ENCODE measurements at regions not wholly inside any gene's neighbourhood (a gene's known extent, or its start where the extent isn't known, plus 50 kb on each side); places are given as distances from the start of the nearest gene placed in this dataset.

DNA sequence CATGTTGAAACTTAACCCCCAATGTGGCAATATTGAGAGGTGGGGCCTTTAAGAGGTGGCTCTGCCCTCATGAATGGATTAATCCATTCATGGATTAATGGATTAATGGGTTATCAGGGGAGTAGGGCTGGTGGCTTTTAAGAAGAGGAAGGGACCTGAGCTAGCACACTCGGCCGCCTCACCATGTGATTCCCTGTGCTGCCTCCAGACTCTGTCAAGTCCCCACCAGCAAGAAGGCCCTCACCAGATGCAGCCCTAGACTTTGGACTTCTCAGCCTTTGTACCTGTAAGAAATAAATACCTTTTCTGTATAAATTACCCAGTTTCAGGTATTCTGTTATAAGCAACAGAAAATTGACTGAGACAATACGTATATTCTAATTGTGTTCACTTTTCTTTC is 272.2 kb upstream of the DMRT1 start:
- Histone ChIP-seq H3K79me2 (ENCODE audit: insufficient read depth) (no peaks in the 10 kb centered on the region), H3K4me2 (no peak overlapping the region), H3K4me1 (ENCODE audit: control insufficient read depth in 1 of 2, insufficient read depth in 2 of 2, low read depth in 1 of 2, low read length in 1 of 2) (no peaks in the 10 kb centered on the region), H3K9me3 (no peaks in the 10 kb centered on the region), H3K9me2 (no peaks in the 10 kb centered on the region), H3F3A (replicated peaks; ENCODE audit: insufficient read depth) (no peaks in the 10 kb centered on the region), H3K27me3 (ENCODE audit: insufficient read depth) (peaks cover 28% of the 10 kb centered on the region; the same call in 1 of the 2 replicates), H3K4me3 (ENCODE audit: low read depth in 2 of 2, low read length in 1 of 2) (no peak overlapping the region), H4K20me1 (ENCODE audit: insufficient read depth) (no peaks in the 10 kb centered on the region), H3K36me3 (replicated peaks in 1 of 2; ENCODE audit: control insufficient read depth in 1 of 2, insufficient read depth in 2 of 2, low read length in 1 of 2) (no peaks in the 10 kb centered on the region), H2AFZ (ENCODE audit: low read depth) (no peak overlapping the region), H3K27ac (ENCODE audit: low read depth in 2 of 2, low read length in 1 of 2) (no peak overlapping the region), H3K9ac (no peak overlapping the region)
- CTCF ChIA-PET: no interaction called here
- WGBS (ENCODE audit: low lambda C conversion rate): 19% methylated on average over 3 of the region's 3 CpGs
- no peak for DNase-seq
- POLR2A ChIA-PET: no interaction called here
- TF ChIP-seq CHD2 (IDR thresholded peaks at IDR 0.05; ENCODE audit: low read length, partially characterized antibody) (no peak), RAD21 (IDR thresholded peaks at IDR 0.05; ENCODE audit: low read length) (no peak), FOXJ3 (CRISPR knock-in tag; IDR thresholded peaks at IDR 0.05) (no peak), NFIC (IDR thresholded peaks at IDR 0.05; ENCODE audit: borderline replicate concordance) (no peak), JUND (IDR thresholded peaks at IDR 0.05) (no peak), POLR2AphosphoS5 (IDR thresholded peaks at IDR 0.05; ENCODE audit: low read depth, low read length) (no peak), GATA2 (CRISPR knock-in tag; IDR thresholded peaks at IDR 0.05) (no peak), TAF1 (IDR thresholded peaks at IDR 0.05; ENCODE audit: borderline replicate concordance, low read depth, low read length) (no peak), SMC3 (IDR thresholded peaks at IDR 0.05; ENCODE audit: low read depth, low read length) (no peak)
- TF ChIP-seq, protein P1, sequence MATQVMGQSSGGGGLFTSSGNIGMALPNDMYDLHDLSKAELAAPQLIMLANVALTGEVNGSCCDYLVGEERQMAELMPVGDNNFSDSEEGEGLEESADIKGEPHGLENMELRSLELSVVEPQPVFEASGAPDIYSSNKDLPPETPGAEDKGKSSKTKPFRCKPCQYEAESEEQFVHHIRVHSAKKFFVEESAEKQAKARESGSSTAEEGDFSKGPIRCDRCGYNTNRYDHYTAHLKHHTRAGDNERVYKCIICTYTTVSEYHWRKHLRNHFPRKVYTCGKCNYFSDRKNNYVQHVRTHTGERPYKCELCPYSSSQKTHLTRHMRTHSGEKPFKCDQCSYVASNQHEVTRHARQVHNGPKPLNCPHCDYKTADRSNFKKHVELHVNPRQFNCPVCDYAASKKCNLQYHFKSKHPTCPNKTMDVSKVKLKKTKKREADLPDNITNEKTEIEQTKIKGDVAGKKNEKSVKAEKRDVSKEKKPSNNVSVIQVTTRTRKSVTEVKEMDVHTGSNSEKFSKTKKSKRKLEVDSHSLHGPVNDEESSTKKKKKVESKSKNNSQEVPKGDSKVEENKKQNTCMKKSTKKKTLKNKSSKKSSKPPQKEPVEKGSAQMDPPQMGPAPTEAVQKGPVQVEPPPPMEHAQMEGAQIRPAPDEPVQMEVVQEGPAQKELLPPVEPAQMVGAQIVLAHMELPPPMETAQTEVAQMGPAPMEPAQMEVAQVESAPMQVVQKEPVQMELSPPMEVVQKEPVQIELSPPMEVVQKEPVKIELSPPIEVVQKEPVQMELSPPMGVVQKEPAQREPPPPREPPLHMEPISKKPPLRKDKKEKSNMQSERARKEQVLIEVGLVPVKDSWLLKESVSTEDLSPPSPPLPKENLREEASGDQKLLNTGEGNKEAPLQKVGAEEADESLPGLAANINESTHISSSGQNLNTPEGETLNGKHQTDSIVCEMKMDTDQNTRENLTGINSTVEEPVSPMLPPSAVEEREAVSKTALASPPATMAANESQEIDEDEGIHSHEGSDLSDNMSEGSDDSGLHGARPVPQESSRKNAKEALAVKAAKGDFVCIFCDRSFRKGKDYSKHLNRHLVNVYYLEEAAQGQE (IDR thresholded peaks at IDR 0.05; ENCODE audit: low read depth, low read length): no peak
- TF ChIP-seq, protein P2, sequence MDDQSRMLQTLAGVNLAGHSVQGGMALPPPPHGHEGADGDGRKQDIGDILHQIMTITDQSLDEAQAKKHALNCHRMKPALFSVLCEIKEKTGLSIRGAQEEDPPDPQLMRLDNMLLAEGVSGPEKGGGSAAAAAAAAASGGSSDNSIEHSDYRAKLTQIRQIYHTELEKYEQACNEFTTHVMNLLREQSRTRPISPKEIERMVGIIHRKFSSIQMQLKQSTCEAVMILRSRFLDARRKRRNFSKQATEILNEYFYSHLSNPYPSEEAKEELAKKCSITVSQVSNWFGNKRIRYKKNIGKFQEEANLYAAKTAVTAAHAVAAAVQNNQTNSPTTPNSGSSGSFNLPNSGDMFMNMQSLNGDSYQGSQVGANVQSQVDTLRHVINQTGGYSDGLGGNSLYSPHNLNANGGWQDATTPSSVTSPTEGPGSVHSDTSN (IDR thresholded peaks at IDR 0.05): no peak
- TF ChIP-seq, protein P3, sequence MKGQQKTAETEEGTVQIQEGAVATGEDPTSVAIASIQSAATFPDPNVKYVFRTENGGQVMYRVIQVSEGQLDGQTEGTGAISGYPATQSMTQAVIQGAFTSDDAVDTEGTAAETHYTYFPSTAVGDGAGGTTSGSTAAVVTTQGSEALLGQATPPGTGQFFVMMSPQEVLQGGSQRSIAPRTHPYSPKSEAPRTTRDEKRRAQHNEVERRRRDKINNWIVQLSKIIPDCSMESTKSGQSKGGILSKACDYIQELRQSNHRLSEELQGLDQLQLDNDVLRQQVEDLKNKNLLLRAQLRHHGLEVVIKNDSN (IDR thresholded peaks at IDR 0.05; ENCODE audit: borderline replicate concordance, low read depth): no peak

DNA sequence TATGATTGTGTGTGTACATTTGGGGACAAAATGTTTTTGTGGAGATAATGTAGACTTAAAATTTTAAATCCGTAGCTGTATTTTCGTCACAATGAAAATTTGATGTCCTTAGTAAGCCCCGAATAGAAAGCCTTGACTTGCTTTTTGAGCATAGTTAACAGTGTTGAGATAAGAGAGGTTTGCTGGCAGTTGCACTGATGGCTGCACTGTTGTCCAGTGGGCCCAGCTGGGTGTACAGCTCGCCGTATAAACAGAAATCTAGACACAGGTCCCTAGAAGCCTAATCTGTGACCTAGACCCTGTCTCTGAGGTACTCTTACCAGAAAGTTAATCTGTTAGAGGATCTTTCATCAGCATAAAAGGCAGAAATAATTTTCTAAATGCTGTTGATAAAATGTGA is 271.3 kb upstream of the DMRT1 start:
- H3K27ac ChIP-seq (ENCODE audit: low read depth in 2 of 2, low read length in 1 of 2): no peak overlapping the region
- H3K9me3 ChIP-seq: no peaks in the 10 kb centered on the region
- 1% methylated on average over 5 of the region's 5 CpGs for WGBS (ENCODE audit: low lambda C conversion rate)
- no peaks in the 10 kb centered on the region for H3K36me3 ChIP-seq (replicated peaks in 1 of 2; ENCODE audit: control insufficient read depth in 1 of 2, insufficient read depth in 2 of 2, low read length in 1 of 2)
- peaks cover 30% of the 10 kb centered on the region; the same call in 1 of the 2 replicates for H3K27me3 ChIP-seq (ENCODE audit: insufficient read depth)
- H3K4me2 ChIP-seq: no peak overlapping the region
- ChIA-PET CTCF (no interaction called here), POLR2A (no interaction called here)
- no peaks in the 10 kb centered on the region for H3K79me2 ChIP-seq (ENCODE audit: insufficient read depth)
- no peaks in the 10 kb centered on the region for H4K20me1 ChIP-seq (ENCODE audit: insufficient read depth)
- no peak for DNase-seq
- H2AFZ ChIP-seq (ENCODE audit: low read depth): 0 out of 2 replicates have a peak overlapping the region, but pooled peaks have one; percentile 5
- H3K9ac ChIP-seq: no peak overlapping the region
- no peak overlapping the region for H3K4me3 ChIP-seq (ENCODE audit: low read depth in 2 of 2, low read length in 1 of 2)
- no peaks in the 10 kb centered on the region for H3F3A ChIP-seq (replicated peaks; ENCODE audit: insufficient read depth)
- no peaks in the 10 kb centered on the region for H3K9me2 ChIP-seq
- no peaks in the 10 kb centered on the region for H3K4me1 ChIP-seq (ENCODE audit: control insufficient read depth in 1 of 2, insufficient read depth in 2 of 2, low read depth in 1 of 2, low read length in 1 of 2)
- no peak for TF ChIP-seq NFIC (IDR thresholded peaks at IDR 0.05; ENCODE audit: borderline replicate concordance)
- no peak for TF ChIP-seq MEF2A (IDR thresholded peaks at IDR 0.05; ENCODE audit: borderline replicate concordance, low read depth)
- no peak for TF ChIP-seq YY1 (IDR thresholded peaks at IDR 0.05; ENCODE audit: low read depth)
- no peak for TF ChIP-seq FOXM1 (IDR thresholded peaks at IDR 0.05; ENCODE audit: low read depth)
- TF ChIP-seq EZH2phosphoT487 (IDR thresholded peaks at IDR 0.05; ENCODE audit: borderline replicate concordance, low read depth): no peak
- TF ChIP-seq, protein P4, sequence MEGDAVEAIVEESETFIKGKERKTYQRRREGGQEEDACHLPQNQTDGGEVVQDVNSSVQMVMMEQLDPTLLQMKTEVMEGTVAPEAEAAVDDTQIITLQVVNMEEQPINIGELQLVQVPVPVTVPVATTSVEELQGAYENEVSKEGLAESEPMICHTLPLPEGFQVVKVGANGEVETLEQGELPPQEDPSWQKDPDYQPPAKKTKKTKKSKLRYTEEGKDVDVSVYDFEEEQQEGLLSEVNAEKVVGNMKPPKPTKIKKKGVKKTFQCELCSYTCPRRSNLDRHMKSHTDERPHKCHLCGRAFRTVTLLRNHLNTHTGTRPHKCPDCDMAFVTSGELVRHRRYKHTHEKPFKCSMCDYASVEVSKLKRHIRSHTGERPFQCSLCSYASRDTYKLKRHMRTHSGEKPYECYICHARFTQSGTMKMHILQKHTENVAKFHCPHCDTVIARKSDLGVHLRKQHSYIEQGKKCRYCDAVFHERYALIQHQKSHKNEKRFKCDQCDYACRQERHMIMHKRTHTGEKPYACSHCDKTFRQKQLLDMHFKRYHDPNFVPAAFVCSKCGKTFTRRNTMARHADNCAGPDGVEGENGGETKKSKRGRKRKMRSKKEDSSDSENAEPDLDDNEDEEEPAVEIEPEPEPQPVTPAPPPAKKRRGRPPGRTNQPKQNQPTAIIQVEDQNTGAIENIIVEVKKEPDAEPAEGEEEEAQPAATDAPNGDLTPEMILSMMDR (IDR thresholded peaks at IDR 0.05): no peak

All from SK-N-SH (cell line).